ENCODE measurements at regions not wholly inside any gene's neighbourhood (a gene's known extent, or its start where the extent isn't known, plus 50 kb on each side); places are given as distances from the start of the nearest gene placed in this dataset.

DNA sequence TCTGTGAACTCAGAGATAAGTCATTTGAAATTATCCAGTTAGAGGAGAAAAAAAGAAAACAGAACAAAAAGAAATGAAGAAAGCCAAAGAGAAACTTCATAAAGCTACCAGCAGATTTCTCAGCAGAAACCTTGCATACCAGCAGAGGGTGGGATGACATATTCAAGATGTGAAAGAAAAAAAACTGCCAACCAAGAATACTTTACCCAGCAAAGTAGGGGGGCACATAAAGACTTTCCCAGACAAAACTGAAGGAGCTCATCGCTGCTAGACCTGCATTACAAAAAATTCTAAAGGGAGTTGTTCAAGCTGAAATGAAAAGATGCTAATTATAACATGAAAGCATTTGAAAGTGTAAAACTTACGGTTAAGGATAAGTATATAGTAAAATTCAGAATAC lies 246.3 kb downstream of the FNDC1 start:
- no peak for TF ChIP-seq EZH2phosphoT487 (IDR thresholded peaks at IDR 0.05; ENCODE audit: low read depth, severe bottlenecking, unreplicated experiment)
- TF ChIP-seq, protein P1, sequence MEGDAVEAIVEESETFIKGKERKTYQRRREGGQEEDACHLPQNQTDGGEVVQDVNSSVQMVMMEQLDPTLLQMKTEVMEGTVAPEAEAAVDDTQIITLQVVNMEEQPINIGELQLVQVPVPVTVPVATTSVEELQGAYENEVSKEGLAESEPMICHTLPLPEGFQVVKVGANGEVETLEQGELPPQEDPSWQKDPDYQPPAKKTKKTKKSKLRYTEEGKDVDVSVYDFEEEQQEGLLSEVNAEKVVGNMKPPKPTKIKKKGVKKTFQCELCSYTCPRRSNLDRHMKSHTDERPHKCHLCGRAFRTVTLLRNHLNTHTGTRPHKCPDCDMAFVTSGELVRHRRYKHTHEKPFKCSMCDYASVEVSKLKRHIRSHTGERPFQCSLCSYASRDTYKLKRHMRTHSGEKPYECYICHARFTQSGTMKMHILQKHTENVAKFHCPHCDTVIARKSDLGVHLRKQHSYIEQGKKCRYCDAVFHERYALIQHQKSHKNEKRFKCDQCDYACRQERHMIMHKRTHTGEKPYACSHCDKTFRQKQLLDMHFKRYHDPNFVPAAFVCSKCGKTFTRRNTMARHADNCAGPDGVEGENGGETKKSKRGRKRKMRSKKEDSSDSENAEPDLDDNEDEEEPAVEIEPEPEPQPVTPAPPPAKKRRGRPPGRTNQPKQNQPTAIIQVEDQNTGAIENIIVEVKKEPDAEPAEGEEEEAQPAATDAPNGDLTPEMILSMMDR (IDR thresholded peaks at IDR 0.05; ENCODE audit: poor library complexity), result no peak
- TF ChIP-seq EZH2 (IDR thresholded peaks at IDR 0.05; ENCODE audit: borderline replicate concordance), result no peak

Measured in hepatocyte (in vitro differentiated cells).